GM18498 (cell line): ENCODE measurements at regions not wholly inside any gene's neighbourhood (a gene's known extent, or its start where the extent isn't known, plus 50 kb on each side); places are given as distances from the start of the nearest gene placed in this dataset.
"Not testable (repeated sequence)": the region's sequence is repeated elsewhere in the genome, so short reads cannot be mapped to it uniquely, and the experiment has no call there.

Source experiments
- ATAC-seq: cut with Tn5 transposase; IDR thresholded peaks from one replicate; pipeline ENCODE4 v1.9.1; 2021; ENCODE audit warnings: mild to moderate bottlenecking, moderate library complexity; ENCODE audit not compliant: unreplicated experiment

DNA sequence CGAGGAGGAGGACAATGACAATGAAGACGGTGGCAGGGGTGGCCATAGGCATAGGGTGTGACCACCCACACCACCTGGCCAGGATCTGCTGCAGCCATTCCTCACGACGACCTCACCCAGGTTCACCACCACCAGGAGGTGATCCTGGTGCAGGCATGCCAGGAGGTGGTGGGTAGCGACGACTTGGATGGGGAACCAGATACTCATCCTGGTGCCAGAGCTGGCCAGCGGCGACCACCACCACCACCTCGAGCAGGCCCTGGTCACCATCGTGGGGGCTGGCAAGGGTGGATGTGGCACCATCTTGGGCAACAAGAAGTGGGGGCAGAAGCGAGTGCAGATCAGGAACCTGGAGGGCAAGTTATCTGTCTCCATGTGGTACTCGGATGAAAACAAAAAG is 117.1 kb upstream of the NXPH2 start:
- no peak for ATAC-seq

DNA sequence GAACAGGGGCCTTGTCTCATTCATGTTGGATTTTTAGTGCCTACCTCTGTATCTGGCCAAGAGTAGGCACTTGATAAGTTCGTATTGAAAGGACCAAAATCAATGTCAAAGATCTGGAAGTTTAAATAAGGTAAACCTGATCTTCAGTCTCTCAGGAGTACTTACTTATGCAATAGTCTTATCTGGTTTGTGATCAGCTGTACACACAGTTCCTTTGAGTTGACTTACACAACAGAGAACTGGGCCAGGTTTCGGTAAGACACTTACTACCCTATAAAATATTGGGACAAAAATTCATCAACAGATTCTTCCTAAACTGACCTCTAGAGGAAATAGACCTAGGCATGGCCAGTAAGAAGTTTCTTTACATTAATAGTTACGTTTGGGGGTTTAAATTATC is 113.6 kb upstream of the NXPH2 start:
- no peak for ATAC-seq

DNA sequence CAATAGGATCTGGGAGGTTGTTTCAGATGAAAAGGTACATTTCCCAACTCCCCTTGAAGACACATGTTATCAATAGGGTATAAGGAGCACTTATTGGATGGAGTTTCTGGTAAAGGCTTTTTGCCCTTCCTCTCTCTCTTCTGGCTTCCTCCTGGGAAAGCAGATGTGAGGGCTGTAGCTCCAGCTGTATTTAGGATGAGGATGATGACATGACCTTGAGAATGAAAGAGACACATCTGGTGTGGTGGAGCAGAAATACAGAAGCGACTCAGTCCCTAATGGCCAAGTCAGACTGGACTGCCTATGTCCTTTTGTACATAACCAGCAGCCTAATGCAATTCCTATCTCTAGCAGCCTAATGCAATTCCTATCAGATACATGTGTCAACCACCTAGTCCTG is 100.9 kb upstream of the NXPH2 start:
- no peak for ATAC-seq

DNA sequence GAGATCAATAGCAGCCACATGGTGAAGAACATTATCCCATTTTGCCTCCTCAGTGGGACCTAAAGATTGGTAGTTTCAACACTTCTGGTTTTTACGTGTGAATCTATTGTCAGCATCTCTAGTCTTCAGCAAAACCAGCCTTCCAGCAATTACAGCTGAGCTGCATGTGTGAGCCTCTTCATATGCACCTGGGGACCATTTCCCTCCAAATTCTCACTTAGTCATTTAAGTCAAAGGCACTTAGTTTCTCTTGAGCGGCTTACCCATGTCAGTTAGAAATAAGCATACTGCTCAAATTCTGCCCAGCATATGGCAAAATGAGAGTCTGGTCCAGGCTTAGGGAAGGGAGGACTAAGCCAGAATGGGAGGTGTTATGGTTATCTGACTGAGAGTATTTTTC is 99.7 kb upstream of the NXPH2 start:
- no peak for ATAC-seq

DNA sequence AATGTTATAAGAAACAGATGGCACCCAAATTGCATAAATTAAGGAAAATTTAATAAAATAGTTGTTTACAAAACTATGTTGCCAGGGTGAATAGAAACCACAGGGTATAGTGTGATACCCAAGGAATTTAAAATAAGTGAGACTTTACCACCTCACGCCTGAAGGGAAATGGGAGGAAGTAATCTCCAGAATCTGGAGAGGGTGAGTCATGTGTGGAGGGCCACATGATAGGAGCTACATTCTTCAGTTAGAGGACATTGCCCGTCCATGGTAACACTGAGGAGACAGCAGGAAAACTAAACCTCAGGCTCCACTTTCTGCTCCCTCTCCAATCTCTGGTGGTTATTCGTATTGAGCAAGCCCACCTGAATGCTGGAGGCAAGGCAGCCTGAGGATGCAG is 97.2 kb upstream of the NXPH2 start:
- no peak for ATAC-seq

DNA sequence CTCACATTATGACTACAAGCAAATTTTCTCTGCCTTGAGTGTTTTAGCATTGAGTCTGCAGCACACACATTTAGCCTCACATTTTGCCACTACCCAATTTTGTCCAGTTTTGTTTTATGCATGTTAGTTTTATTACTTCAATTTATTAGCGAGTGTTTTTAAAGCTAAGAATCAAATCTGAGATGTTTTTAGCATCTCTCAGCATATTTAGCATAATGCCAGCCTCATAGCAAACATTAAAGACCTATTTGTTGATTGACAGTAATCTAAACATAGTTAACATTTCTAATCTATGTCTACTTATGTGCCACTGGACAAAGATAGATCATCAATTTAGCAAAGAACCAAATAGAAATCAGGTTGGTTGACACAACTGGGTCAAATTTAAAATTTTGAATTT is 94.1 kb upstream of the NXPH2 start:
- ATAC-seq, result no peak

DNA sequence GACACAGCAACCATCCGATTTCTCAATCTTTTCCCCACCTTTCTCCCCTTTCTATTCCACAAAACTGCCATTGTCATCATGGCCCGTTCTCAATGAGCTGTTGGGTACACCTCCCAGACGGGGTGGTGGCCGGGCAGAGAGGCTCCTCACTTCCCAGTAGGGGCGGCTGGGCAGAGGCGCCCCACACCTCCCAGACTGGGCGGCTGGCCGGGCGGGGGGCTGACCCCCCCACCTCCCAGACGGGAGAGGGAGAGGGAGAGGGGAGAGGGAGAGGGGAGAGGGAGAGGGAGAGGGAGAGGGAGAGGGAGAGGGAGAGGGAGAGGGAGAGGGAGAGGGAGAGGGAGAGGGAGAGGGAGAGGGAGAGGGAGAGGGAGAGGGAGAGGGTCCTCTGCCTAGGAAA is 91.9 kb upstream of the NXPH2 start:
- ATAC-seq, result not testable (repeated sequence)

DNA sequence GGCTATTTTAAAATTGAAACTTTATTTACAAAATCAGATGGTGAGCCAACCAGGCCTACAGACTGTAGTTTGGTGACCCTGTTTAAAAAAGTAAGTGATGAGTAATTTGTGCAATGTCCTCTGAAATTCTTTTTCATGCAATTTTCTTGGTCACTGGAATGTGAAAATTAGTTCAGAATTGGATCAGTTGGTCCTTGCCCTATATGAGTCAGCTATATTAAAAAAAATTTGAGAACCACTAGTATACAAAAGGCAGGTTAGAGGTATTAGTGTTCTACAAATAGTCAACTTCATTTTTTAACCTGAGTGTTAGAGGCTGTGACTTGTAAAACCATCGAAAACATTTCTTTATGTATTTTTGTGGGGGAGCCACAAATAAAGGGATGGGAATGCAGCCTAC is 91.1 kb upstream of the NXPH2 start:
- no peak for ATAC-seq

DNA sequence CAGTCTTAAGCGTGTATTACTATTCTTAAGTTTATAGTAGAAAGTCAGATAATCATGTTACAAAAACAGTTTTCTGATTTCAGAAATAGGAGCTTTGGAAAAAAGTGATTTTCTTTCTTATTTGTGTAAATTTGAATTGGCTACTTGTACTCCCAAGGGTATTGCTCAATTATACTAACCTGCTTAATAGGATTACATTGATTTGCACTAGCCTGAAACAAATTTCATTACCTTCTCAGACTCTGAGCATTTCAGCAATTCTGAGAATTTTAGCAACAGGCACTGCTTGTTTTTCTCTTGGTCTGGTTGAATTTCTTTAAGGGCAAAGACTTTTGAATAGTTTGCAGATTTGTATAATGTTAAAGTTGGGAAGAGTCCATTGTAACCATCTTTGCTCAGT is 87.2 kb upstream of the NXPH2 start:
- no peak for ATAC-seq

DNA sequence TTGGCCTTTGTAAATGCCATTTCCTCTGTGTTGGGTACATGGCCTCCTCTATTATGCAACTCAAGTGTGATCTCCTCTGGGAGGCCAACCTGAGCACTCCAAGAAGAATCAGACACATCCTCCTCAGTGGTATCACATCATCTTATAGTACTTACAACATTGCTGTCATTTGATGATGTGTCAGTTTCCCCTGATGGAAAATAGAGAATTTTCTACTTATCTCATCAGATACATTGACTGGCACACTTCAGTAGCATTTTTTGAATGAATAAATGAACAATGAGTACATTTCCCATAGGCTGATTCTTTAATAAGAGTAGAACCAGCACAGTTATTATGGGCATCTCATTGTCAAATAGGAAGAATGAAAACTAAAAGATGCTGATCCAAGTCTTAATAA is 86.6 kb upstream of the NXPH2 start:
- ATAC-seq, result no peak

DNA sequence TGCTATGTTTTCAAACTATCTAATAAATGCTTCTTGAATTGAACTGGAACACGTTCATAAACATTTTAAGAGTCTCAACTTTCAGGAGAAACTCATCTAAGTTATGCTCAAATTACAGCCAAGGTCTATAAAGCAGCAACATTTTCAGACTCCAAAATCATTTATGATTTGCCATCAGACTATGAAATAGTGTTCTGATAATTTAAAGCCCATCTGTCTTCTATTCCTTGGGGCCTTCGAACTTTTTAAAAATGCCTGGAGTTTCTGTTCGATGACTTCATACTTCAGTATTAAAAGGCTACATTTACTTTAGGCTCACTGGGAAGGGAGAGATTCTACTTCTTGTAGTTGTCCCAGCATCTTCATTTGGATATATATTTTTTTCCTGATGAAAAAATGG is 73.6 kb upstream of the NXPH2 start:
- ATAC-seq, result no peak

DNA sequence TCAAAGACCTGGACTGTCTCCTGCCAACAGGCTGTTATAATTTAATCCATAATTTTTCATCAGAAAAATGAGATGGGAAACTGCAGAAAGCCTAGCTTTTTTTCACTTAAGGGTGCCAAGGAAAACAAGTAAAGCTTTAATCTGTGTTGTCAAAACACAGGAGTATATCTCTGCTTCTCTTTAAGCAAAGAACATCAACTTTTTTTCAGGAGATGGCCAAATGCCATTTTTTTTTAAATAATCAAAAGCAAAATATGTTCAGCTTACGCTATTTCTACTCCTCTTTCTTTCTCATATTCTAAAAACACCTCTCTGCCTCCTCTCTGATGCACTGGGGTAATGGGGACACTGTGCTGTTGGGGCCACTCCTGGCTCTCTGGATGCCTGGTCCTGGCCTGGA is 73.1 kb upstream of the NXPH2 start:
- ATAC-seq, result no peak

DNA sequence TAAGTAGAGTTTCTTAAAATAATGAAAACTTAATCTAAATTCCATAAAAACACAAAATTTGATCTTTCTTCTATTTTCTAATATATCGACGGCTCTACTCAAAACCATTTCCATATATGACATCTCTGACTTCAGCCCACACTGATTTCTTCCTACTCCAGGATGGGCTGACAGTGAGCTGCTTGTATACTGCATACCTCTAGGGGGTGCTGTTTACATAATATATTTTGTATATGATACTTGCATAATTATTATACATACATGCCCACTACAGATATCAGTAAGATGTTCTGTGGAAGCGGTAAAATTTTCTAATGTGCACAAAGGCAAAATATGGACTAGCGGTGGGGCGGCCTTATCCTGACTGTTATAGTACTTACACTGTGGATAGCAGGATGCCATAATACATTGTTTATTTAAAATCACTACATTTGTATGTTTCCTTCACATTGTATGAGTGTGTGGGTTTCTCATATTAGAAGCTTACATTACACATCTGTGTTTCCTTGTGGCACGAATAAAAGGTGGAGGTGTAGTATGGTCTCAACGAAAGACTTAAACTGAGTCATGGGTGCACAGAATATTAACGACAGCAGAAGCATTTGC is 66.1 kb upstream of the NXPH2 start:
- peak; percentile 88 for ATAC-seq

DNA sequence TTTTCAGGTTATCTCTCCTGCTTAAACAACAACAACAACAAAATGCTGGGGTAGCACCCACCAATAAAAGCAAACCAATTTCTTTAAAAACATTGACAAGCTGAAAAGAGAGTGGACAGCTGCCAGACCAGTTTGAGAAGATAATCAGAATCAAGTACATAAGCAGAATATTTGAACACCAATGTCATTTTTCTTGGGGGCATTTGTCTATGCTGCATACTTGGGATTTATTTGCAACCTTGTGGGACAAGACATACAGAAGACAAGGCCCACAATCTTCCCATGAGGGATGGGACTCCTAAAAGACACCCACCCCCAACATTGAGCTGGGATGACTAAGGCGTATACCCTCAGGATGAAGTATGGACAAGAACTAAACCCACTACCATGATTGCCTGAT is 62.2 kb upstream of the NXPH2 start:
- no peak for ATAC-seq

DNA sequence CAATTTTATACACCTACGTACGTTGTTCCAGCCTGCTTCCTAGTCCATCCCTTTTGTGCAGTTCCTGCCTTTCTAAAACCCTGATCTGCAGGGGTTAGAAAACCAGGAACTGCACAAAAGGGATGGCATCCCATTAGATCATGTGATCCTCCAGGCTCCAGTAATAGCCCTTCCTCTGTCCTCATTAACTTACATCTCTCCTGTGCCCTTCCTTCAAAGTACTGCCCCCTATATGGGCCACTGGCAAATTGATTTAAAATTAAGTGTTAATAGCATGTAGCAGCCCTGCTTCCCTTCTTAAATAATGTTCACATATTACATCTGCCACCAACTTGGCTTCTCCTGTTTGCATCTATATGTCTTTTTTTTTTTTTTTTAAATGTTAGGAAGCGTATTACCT is 61.3 kb upstream of the NXPH2 start:
- no peak for ATAC-seq

DNA sequence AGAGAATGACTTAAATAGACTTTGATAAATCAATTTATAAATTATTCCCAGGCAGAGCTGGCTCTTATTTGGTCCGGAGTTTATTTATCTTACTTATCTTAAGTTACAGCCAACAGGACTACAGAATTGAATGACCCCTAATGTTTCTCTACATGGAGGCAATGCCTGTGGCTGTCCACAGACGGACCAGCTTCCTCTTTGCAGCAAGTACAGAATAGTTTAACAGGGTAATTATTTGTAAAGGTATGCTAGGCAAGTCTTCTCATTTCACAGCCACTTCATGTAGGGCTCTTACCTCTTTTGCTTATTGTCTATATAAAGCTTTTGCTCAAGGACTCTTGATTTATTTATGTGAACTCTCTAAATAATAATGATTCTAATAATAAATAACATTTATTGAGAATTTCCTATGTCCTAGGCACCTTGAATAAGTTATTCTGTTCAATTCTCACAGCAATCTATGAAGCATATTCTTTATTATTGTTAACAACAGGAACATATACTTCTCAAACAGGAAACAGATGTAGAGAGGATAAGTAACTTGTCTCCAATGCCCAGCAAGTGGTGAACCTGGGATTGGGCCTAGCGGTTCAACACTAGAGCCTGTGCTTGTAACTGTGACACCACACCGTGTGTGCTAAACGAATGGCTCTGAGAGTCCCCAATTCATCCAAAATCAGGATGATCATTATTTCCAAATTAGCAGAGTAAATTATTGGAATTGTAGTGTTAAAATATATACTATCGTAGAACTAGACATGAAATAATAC is 58.8 kb upstream of the NXPH2 start:
- ATAC-seq, result no peak

DNA sequence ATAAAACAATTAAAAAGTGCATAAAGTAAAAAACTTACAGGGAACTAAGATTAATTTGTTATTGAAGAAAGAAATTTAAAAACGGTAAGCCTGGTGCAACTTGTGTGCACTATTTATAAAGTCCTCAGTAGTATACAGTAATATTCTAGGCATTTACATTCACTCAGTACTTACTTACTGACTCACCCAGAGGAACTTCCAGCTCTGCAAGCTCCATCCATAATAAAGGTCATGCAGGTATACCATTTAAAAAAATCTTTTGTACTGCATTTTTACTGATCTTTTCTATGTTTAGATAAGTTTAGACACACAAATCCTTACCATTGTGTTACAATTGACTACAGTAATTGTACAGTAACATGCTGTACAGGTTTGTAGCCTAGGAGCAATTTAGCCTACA is 51.5 kb upstream of the NXPH2 start:
- ATAC-seq, result no peak

DNA sequence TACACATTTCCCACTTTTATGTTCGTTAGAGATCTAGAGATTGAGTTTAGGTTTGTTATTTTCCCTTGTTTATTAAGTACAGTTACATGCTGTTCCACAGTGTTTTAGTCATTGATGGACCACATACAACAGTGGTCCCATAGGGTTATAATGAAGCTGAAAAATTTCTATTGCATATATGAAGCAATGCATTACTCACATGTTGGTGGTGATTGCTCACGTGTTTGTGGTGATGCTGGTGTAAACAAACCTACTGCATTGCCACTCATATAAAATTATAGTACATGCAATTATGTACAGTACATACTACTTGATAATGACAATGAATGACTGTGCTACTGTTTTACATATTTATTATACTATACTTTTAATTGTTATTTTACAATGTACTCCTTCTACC is 51.0 kb upstream of the NXPH2 start:
- no peak for ATAC-seq

DNA sequence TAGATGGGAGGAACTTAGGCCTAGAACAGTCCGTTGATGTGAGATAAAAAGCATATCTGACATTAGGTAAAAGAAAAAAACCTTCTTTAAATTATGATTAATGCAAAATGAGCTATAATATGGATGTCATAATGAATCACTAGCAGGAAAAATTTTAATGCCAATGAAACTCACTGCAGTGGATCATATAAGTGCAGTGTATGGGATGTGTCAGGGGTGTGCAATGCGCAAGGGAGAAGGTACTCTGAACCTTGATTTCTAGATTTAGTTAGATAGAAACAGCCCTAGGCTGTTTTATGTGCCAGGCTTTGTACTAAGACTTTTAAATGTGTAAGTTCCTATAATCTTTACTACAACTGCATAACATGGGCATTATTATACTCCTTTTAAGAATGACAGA is 50.4 kb upstream of the NXPH2 start:
- no peak for ATAC-seq
